ENCODE measurements at regions not wholly inside any gene's neighbourhood (a gene's known extent, or its start where the extent isn't known, plus 50 kb on each side); places are given as distances from the start of the nearest gene placed in this dataset.
"Not testable (repeated sequence)": the region's sequence is repeated elsewhere in the genome, so short reads cannot be mapped to it uniquely, and the experiment has no call there.

DNA sequence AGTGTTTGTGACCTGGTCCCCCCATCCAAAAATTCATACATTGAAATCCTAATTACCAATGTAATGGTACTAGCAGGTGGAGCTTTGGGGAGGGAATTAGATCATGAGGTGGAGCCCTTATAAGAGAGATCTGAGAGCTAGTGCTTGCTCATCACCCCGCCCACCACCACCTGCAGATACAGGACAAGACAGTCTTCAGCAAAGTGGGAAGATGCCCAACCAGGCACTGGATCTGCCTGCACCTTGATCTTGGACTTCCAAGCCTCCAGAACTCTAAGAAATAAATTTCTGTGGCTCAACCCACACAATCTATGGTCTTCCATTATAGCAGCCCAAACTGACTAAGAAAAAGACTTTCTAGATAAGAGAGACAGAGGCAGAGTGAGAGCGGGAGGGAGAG, 343.4 kb downstream of the LRRIQ3 start:
- DNase-seq: no peak
- no peak for ATAC-seq
- H3K36me3 ChIP-seq (ENCODE audit: low read depth): no peaks in the 10 kb centered on the region
- H3K4me3 ChIP-seq: no peak overlapping the region
- intact Hi-C loops (cut with DNase I, micrococcal nuclease): no loop called here
- no peaks in the 10 kb centered on the region for H3K4me1 ChIP-seq (ENCODE audit: low read depth)
- H3K9me3 ChIP-seq: no peaks in the 10 kb centered on the region
- TF ChIP-seq, protein P1, sequence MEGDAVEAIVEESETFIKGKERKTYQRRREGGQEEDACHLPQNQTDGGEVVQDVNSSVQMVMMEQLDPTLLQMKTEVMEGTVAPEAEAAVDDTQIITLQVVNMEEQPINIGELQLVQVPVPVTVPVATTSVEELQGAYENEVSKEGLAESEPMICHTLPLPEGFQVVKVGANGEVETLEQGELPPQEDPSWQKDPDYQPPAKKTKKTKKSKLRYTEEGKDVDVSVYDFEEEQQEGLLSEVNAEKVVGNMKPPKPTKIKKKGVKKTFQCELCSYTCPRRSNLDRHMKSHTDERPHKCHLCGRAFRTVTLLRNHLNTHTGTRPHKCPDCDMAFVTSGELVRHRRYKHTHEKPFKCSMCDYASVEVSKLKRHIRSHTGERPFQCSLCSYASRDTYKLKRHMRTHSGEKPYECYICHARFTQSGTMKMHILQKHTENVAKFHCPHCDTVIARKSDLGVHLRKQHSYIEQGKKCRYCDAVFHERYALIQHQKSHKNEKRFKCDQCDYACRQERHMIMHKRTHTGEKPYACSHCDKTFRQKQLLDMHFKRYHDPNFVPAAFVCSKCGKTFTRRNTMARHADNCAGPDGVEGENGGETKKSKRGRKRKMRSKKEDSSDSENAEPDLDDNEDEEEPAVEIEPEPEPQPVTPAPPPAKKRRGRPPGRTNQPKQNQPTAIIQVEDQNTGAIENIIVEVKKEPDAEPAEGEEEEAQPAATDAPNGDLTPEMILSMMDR (IDR thresholded peaks at IDR 0.05): no peak

DNA sequence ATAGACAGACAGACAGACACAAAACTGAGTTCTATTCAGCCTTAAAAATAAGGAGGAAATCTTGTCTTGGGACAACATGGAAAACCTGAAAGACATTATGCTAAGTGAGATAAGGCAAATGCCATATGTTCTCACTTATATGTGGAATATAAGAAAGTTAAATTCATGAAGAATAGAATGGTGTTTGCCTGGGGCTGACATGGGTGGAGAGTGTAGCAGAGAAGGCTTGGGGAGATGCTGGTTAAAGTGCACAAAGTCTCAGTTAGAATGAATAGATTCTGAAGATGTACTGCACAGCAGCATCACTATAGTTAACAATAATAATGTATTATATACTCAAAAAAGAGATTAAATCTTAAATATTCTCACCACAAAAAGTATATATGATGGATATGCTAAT, 355.5 kb downstream of the LRRIQ3 start:
- no peak overlapping the region for H3K4me3 ChIP-seq
- H3K36me3 ChIP-seq (ENCODE audit: low read depth): no peaks in the 10 kb centered on the region
- TF ChIP-seq, protein P1 (IDR thresholded peaks at IDR 0.05): no peak
- intact Hi-C loops (cut with DNase I, micrococcal nuclease): no loop called here
- H3K9me3 ChIP-seq: no peaks in the 10 kb centered on the region
- ATAC-seq (no peak), DNase-seq (no peak)
- H3K4me1 ChIP-seq (ENCODE audit: low read depth): no peaks in the 10 kb centered on the region

DNA sequence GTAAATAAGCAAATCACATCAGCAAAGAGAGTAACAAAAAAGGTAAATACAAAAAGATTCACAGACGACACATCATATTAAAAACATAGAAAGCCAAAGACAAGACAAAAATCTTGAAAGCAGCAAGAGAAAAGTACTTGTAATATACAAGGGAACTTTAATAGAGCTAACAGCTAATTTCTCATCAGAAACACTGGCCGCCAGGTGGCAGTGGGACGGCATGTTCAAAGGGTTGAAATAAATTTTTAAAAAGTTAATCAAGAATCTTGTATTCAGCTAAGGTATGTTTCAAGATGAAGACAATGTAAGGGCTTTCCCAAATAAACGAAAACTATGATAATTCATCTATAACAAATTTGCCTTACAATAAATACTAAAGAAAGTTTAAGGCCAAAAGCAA, 358.1 kb downstream of the LRRIQ3 start:
- Histone ChIP-seq H3K9me3 (no peaks in the 10 kb centered on the region), H3K4me1 (ENCODE audit: low read depth) (no peaks in the 10 kb centered on the region), H3K36me3 (ENCODE audit: low read depth) (no peaks in the 10 kb centered on the region), H3K4me3 (no peak overlapping the region)
- no peak for ATAC-seq
- DNase-seq: peak in 1 of 3 donors; percentile 6
- intact Hi-C loops (cut with DNase I, micrococcal nuclease): loop anchor here in 1 of 2 donors (5.0 kb wide), 1 partner anchor 403 kb away; no protein-coding TSS in a partner anchor
- TF ChIP-seq, protein P1 (IDR thresholded peaks at IDR 0.05): no peak

DNA sequence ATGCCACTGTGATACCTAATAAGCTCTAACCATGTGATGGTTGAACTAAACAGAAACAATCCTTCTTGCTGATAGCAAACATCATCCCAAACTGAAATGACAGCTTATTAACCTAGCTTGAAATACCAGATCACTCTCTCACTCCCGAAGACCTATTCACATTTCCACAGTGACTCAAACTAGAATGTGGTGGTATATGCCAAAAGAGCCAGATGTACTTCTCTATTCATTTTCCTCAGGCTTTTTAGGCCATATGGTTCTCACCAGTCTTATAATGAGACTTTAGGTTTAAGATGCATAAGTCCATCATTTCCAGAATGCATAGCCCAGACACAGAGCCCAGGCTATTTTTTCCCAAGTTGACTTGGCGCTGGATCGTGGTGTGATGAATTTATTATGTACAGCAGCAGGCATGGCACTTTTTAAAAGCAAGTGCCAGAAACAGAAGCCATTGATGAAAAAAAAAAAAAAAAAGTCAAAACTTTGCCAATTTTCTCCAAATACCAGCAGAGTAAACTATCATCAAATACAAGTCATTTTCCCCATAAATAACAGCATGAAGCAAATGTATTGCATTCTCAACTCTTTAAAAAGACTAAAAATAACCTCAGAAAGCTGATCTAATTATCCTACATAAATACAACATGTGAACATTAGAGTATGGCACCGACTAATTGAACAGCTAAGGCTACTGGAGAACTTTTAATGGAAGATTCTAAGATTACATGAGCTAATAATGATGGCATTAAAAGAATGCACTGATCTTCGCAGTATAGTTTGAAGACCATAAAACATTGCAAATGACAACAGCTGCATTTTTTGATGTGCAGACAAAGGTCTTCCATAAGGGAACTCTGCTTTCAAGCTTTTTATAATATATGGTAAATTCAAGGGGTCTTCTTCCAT, 365.4 kb downstream of the LRRIQ3 start:
- DNase-seq (no peak), ATAC-seq (no peak)
- H3K36me3 ChIP-seq (ENCODE audit: low read depth): no peaks in the 10 kb centered on the region
- H3K4me3 ChIP-seq: no peak overlapping the region
- intact Hi-C loops (cut with DNase I, micrococcal nuclease): no loop called here
- TF ChIP-seq, protein P1 (IDR thresholded peaks at IDR 0.05): no peak
- no peaks in the 10 kb centered on the region for H3K9me3 ChIP-seq
- no peaks in the 10 kb centered on the region for H3K4me1 ChIP-seq (ENCODE audit: low read depth)

DNA sequence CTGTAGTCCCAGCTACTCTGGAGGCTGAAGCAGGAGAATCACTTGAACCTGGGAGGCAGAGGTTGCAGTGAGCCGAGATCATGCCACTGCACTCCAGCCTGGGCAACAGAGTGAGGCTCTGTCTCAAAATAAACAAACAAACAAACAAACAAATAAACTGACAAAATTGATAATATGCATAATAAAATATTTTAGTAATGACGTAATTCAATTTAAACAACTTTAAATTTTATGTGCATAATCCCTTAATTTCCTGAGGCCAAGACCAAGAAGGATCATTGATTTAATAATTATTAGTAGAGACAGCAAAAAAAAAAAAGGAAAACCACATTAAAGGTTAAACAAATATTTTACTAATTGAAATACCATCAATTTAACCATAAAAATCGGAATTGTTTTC, 370.7 kb downstream of the LRRIQ3 start:
- H3K36me3 ChIP-seq (ENCODE audit: low read depth); H3K4me1 ChIP-seq (ENCODE audit: low read depth); DNase-seq; H3K4me3 ChIP-seq; H3K9me3 ChIP-seq; ATAC-seq; intact Hi-C loops (cut with DNase I, micrococcal nuclease): not testable (repeated sequence)

DNA sequence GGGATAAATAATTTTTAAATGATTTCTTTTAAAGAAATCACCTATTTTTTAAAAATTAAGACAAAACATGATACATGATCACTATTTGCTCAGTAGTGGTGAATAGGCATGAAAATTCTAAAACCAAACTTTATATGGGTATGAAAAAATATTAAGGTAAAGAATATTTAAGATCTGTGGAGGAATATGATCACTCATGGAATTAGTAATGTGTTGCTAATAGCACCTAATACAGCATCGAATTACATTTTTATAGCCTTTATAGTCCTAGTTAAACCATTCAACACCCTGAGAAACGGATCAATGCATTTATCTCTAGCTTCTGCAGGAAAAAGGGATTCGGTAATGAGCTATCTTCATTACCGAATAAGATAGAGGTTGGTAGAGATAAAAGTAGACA, 373.9 kb downstream of the LRRIQ3 start:
- DNase-seq (no peak), ATAC-seq (no peak)
- H3K36me3 ChIP-seq (ENCODE audit: low read depth): no peaks in the 10 kb centered on the region
- TF ChIP-seq, protein P1 (IDR thresholded peaks at IDR 0.05): no peak
- no peak overlapping the region for H3K4me3 ChIP-seq
- H3K9me3 ChIP-seq: no peaks in the 10 kb centered on the region
- no peaks in the 10 kb centered on the region for H3K4me1 ChIP-seq (ENCODE audit: low read depth)
- intact Hi-C loops (cut with DNase I, micrococcal nuclease): no loop called here
